OCI-LY1 (cell line): ENCODE measurements at regions not wholly inside any gene's neighbourhood (a gene's known extent, or its start where the extent isn't known, plus 50 kb on each side); places are given as distances from the start of the nearest gene placed in this dataset.

Experiments used
- H2AFZ ChIP-seq: fragments of 200-600 bp; sonication (generic), shearing (Covaris generic); 2 replicates; pipeline ENCODE4 v1.6.0; 2014; ENCODE audit warnings: antibody characterized with exemption, mild to moderate bottlenecking, low read length
- H3F3A ChIP-seq: fragments of 200-600 bp; sonication (generic), shearing (Covaris generic); 2 replicates; pipeline ENCODE4 v1.6.0; 2014; ENCODE audit warnings: mild to moderate bottlenecking, antibody characterized with exemption, low read length, moderate library complexity; ENCODE audit not compliant: insufficient read depth
- H3K27ac ChIP-seq: fragments of 200-600 bp; sonication (generic); 2 replicates; pipeline ENCODE4 v1.5.1; 2014; ENCODE audit warnings: low read length, mixed run types, mild to moderate bottlenecking, low read depth; ENCODE audit not compliant: poor library complexity, severe bottlenecking
- H3K27me3 ChIP-seq: fragments of 200-600 bp; sonication (generic); 2 replicates; pipeline ENCODE4 v1.6.0; 2014; ENCODE audit warnings: antibody characterized with exemption, mild to moderate bottlenecking, low read length, moderate library complexity; ENCODE audit not compliant: insufficient read depth
- H3K36me3 ChIP-seq: fragments of 200-600 bp; sonication (generic); 2 replicates; pipeline ENCODE4 v1.6.1; 2014; ENCODE audit warnings: mild to moderate bottlenecking, antibody characterized with exemption, low read length, moderate library complexity, mixed read lengths; ENCODE audit not compliant: insufficient read depth
- H3K4me1 ChIP-seq: fragments of 200-600 bp; sonication (generic); 2 replicates; pipeline ENCODE4 v1.5.1; 2014; ENCODE audit warnings: mild to moderate bottlenecking, low read length, moderate library complexity; ENCODE audit not compliant: insufficient read depth, severe bottlenecking
- H3K4me2 ChIP-seq: fragments of 200-600 bp; sonication (generic), shearing (Covaris generic); 2 replicates; pipeline ENCODE4 v1.6.1; 2014; ENCODE audit warnings: low read length
- H3K4me3 ChIP-seq: fragments of 200-600 bp; sonication (generic); 2 replicates; pipeline ENCODE4 v1.5.1; 2014; ENCODE audit warnings: low read length, low read depth, mild to moderate bottlenecking, mixed read lengths; ENCODE audit not compliant: poor library complexity, severe bottlenecking
- H3K79me2 ChIP-seq: fragments of 200-600 bp; shearing (Covaris generic); 2 replicates; pipeline ENCODE4 v1.6.1; 2016; ENCODE audit warnings: mixed run types, low read length, mixed read lengths; ENCODE audit not compliant: insufficient read depth
- H3K9ac ChIP-seq: fragments of 200-600 bp; sonication (generic), shearing (Covaris generic); 2 replicates; pipeline ENCODE4 v1.6.1; 2014; ENCODE audit warnings: mild to moderate bottlenecking, low read length, mixed read lengths
- H3K9me2 ChIP-seq: fragments of 200-600 bp; sonication (generic), shearing (Covaris generic); 2 replicates; pipeline ENCODE4 v1.6.1; 2014; ENCODE audit warnings: low read depth, mild to moderate bottlenecking, low read length, mixed read lengths
- H3K9me3 ChIP-seq: fragments of 200-600 bp; shearing (Covaris generic); 2 replicates; pipeline ENCODE4 v1.6.1; 2014; ENCODE audit warnings: low read length, mixed read lengths
- H4K20me1 ChIP-seq: fragments of 200-600 bp; sonication (generic), shearing (Covaris generic); 2 replicates; pipeline ENCODE4 v1.6.0; 2016; ENCODE audit warnings: mild to moderate bottlenecking, low read length; ENCODE audit not compliant: insufficient read depth
- EZH2 ChIP-seq: fragments of 200-600 bp; sonication (generic), shearing (Covaris generic); IDR thresholded peaks from 2 replicates; pipeline ENCODE4 v1.8.0; 2017; ENCODE audit warnings: borderline replicate concordance, mixed run types, mild to moderate bottlenecking, antibody characterized with exemption, low read length, moderate library complexity, mixed read lengths
- TF ChIP-seq, protein P1 (sequence below): fragments of 200-600 bp; sonication (generic), shearing (Covaris generic); IDR thresholded peaks from 2 replicates; pipeline ENCODE4 v1.5.1; 2017; ENCODE audit warnings: mild to moderate bottlenecking, antibody characterized with exemption, low read length, moderate library complexity, mixed read lengths

DNA sequence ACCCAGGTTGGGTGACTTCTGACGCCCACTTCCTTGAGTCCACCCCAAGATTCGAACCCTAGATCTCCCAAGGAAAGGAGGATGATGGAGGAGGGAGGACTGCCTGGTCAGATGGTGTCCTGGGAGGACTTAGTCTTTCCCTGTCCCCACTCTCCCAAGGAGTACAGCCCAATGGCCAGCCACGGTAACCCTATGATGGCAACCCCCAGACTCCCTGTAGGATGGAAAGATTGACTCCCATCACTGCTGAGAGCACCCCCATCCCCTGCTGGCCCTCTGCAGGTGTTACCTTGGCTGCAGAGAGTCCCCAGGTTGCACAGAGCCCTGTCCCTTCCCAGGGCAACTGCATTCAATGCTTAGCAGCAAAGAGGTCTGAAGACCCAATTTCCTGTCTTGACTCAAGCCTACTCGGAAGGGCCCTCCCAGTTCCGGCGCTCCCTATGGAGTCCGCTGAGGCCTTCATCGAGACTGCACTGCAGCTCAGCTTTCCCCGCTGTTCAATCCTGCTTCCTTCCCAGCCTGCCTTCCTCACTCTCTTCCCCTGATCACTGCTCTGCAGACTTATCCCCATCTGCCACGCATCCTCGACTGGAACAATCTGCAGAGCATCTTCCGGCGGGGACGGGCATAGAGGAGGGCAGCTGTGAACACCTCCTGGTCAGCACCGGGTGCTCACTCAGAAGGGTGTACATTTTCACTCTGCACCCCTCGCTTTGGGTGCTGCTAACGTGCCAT lies 50.8 kb upstream of the OCM2 start:
- no peak overlapping the region for H3K4me2 ChIP-seq
- no peaks in the 10 kb centered on the region for H3K9me2 ChIP-seq
- TF ChIP-seq, protein P1, sequence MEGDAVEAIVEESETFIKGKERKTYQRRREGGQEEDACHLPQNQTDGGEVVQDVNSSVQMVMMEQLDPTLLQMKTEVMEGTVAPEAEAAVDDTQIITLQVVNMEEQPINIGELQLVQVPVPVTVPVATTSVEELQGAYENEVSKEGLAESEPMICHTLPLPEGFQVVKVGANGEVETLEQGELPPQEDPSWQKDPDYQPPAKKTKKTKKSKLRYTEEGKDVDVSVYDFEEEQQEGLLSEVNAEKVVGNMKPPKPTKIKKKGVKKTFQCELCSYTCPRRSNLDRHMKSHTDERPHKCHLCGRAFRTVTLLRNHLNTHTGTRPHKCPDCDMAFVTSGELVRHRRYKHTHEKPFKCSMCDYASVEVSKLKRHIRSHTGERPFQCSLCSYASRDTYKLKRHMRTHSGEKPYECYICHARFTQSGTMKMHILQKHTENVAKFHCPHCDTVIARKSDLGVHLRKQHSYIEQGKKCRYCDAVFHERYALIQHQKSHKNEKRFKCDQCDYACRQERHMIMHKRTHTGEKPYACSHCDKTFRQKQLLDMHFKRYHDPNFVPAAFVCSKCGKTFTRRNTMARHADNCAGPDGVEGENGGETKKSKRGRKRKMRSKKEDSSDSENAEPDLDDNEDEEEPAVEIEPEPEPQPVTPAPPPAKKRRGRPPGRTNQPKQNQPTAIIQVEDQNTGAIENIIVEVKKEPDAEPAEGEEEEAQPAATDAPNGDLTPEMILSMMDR = no peak
- TF ChIP-seq EZH2 = no peak
- H3K27me3 ChIP-seq = no peaks in the 10 kb centered on the region; the same call in 1 of the 2 replicates
- H3K4me3 ChIP-seq = no peak overlapping the region
- no peaks in the 10 kb centered on the region for H3K79me2 ChIP-seq
- no peak overlapping the region for H3K9ac ChIP-seq
- H3K9me3 ChIP-seq = no peaks in the 10 kb centered on the region
- no peaks in the 10 kb centered on the region for H3K4me1 ChIP-seq
- H3F3A ChIP-seq = no peaks in the 10 kb centered on the region
- H3K36me3 ChIP-seq = no peaks in the 10 kb centered on the region
- H2AFZ ChIP-seq = no peak overlapping the region
- no peaks in the 10 kb centered on the region for H4K20me1 ChIP-seq
- no peak overlapping the region for H3K27ac ChIP-seq

DNA sequence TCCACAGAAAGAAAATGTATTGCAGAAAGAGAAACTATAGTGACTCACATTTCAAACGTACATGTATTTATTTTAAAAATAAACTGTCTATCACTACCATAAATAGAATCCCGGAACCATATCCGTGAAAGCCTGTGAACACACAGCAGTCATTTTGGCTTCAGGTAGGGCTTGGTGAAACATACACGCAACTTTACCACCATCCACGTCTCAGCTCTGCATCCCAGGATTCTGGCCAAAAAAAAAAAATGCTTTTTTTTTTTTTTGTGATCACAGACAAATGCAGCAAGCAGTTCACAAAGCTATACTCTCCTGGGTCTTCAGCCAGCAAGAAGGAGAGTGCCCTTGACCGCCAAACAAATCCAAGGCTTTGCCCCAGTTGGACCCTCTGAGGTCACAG lies 56.8 kb upstream of the OCM2 start:
- no peak for TF ChIP-seq EZH2
- TF ChIP-seq, protein P1 = no peak
- Histone ChIP-seq H3K9me3 (no peaks in the 10 kb centered on the region), H3F3A (no peaks in the 10 kb centered on the region), H3K4me1 (peaks cover 5% of the 10 kb centered on the region), H3K36me3 (no peaks in the 10 kb centered on the region), H3K27ac (no peak overlapping the region), H3K4me2 (no peak overlapping the region), H3K9me2 (no peaks in the 10 kb centered on the region), H2AFZ (no peak overlapping the region), H3K79me2 (no peaks in the 10 kb centered on the region), H3K9ac (no peak overlapping the region), H3K27me3 (peaks cover 9% of the 10 kb centered on the region), H3K4me3 (no peak overlapping the region), H4K20me1 (no peaks in the 10 kb centered on the region)

DNA sequence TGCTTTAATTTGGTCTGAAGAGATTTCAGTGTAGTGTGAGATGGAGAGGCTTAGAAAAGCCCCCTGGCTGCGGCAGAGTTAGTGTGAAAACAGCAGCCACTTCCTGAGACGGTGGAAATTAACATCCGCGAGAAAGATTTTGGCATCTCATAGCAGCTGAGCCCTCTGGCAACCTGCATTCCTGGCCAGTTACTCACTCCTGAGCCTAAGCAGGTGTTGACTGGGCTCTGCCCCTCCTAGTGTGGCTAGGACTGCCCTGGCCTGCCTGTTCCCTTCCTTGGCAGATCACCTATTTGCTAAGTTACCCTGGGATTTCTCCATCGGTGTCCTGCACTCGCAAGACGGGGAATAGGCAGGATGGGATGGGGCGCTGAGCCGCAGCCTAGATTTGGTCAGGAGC lies 57.6 kb upstream of the LMTK2 start:
- no peak overlapping the region for H3K4me3 ChIP-seq
- H3K9me3 ChIP-seq = no peaks in the 10 kb centered on the region
- TF ChIP-seq, protein P1 = no peak
- TF ChIP-seq EZH2 = no peak
- no peak overlapping the region for H3K4me2 ChIP-seq
- H3K27me3 ChIP-seq = peaks cover 9% of the 10 kb centered on the region; the same call in 1 of the 2 replicates
- H3K4me1 ChIP-seq = peaks cover 5% of the 10 kb centered on the region
- no peaks in the 10 kb centered on the region for H3K9me2 ChIP-seq
- no peaks in the 10 kb centered on the region for H3K36me3 ChIP-seq
- no peak overlapping the region for H3K9ac ChIP-seq
- no peak overlapping the region for H2AFZ ChIP-seq
- no peaks in the 10 kb centered on the region for H4K20me1 ChIP-seq
- no peaks in the 10 kb centered on the region for H3F3A ChIP-seq
- no peak overlapping the region for H3K27ac ChIP-seq
- H3K79me2 ChIP-seq = no peaks in the 10 kb centered on the region
